ENCODE measurements at regions not wholly inside any gene's neighbourhood (a gene's known extent, or its start where the extent isn't known, plus 50 kb on each side); places are given as distances from the start of the nearest gene placed in this dataset.
"Not testable (repeated sequence)": the region's sequence is repeated elsewhere in the genome, so short reads cannot be mapped to it uniquely, and the experiment has no call there.

GRCh38 chr3:29152379-29152778 is 128.5 kb upstream of the RBMS3 start:
- no peak for DNase-seq

- no peak for DNase-seq
Measured at GRCh38 chr3:29153811-29154210, 127.1 kb upstream of the RBMS3 start.

GRCh38 chr3:29156086-29156715 is 124.7 kb upstream of the RBMS3 start:
- no peak for DNase-seq

DNA sequence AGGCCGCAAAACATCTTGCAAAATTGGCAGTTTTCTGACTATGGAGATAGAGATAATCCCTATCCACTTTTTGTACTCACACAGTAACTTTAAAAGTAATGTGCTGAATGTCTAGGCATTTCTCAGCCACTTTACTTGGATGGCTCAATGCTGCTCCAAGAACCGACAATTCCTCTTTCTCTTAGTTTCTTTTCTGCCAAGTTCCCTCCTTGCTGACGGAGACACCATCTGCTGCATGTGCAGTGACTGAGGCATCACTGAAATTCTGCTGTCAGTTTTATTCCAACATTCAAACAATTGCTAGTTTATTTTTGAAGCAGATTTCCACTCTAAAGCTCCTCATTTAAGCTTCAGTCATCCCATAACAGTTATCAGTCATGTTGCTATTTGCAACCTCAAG is 116.0 kb upstream of the RBMS3 start:
- no peak for DNase-seq

- no peak for DNase-seq
Measured at GRCh38 chr3:29167180-29167579, 113.7 kb upstream of the RBMS3 start.

- DNase-seq, result no peak
Measured at GRCh38 chr3:29168081-29168480, 112.8 kb upstream of the RBMS3 start.

- DNase-seq, result peak; percentile 39
Measured at GRCh38 chr3:29168696-29169095, 112.2 kb upstream of the RBMS3 start.

- no peak for DNase-seq
Measured at GRCh38 chr3:29169451-29169850, 111.4 kb upstream of the RBMS3 start.

DNA sequence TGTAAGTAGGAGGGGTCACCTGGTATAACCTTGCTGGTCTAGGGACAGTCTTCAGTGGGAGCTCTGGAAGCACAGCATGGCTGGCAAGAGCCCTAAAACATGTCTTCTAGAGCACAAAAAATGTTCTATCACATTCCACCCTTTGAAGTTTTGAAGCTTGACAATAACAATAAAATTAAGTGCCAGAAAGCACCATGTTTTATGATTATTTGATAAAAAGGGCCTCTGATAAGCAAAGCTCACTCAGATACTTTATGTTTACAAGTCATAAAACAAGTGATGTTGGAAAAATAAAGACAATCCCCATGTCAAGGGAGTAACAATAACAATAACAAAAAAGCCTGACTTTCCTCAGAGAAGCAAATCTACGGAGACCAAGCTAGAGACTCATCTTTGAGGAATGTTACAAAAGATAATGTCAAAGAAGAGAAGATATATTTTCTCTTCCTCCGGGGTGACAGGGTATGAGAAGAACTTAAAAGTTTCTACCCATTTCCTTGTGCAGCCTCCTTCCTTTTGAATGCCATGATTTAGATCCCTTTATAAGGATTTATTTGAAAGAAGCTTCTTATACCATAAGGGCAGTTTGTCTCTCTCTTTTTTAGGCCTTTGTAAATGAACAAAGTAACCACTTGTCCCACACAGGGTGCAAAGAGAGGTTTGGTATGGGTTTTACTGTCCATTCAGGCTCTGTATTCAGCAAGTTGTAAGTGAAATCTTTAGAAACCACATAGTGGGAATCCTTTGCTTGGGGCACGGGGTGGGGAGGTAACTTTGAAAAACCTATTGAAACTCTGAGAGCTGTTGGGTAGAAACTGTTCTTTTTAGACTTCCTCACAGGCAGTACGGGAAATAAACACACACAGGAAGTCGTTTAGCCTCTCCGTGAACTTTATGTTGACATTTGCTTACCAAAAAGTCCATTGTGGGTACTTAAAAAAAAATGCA is 109.6 kb upstream of the RBMS3 start:
- peak; percentile 78 for DNase-seq

- no peak for DNase-seq
Measured at GRCh38 chr3:29176501-29176900, 104.4 kb upstream of the RBMS3 start.

GRCh38 chr3:29178809-29179793 is 101.8 kb upstream of the RBMS3 start:
- DNase-seq, result no peak

DNA sequence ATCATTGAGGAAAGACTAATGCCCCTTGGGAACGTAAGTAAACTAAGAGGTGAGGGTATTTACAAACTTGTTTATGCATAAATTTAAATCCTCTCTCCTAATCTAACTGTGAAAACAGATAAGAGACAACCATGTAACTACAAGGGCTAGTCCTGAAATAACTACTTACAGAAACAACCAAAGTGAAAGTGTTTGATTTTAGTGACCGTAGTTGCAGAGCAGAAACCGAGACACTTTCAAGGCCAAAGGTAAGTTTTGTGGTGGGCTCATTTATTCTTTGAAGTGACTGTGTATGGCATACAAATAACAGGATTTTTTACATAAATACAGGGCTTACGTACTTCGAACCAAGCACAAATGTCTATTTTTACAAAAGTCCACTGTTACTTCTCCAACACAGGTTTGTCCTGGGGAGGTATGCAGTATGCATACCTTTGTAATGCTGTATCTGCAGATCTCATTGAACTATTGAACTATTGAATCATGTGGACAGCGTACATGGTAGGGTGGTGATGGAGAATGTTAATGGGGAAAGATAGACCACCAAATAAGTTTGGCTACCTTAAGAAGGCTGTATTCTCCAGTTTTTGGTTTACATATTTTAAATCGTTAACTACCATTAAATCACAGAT is 99.6 kb upstream of the RBMS3 start:
- DNase-seq, result no peak

- DNase-seq, result no peak
Measured at GRCh38 chr3:29181872-29182271, 99.0 kb upstream of the RBMS3 start.

DNA sequence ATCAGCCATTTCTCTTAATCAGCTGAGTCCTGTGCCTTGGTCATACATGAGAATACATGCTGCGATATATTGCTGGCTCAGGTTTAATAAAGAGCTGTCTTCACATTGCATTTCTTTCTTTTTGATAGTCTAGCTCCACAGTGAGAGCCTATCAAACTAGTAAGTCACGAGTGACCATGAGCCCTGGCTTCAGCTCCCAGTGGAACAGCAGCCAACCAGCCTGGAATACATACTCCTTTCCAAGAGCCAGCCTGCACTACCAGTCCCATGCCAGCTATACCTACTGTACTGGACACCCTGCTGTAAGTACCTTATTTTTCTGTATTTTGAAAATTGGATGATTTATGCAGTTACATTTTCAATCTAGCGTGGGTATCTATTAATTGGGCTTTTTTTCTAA is 98.0 kb upstream of the RBMS3 start:
- not testable (repeated sequence) for DNase-seq

- DNase-seq, result peak; percentile 86
Measured at GRCh38 chr3:29183346-29184087, 97.4 kb upstream of the RBMS3 start.

GRCh38 chr3:29185706-29186105 is 95.2 kb upstream of the RBMS3 start:
- no peak for DNase-seq

- peak; percentile 97 for DNase-seq
Measured at GRCh38 chr3:29186131-29186599, 94.7 kb upstream of the RBMS3 start.

DNA sequence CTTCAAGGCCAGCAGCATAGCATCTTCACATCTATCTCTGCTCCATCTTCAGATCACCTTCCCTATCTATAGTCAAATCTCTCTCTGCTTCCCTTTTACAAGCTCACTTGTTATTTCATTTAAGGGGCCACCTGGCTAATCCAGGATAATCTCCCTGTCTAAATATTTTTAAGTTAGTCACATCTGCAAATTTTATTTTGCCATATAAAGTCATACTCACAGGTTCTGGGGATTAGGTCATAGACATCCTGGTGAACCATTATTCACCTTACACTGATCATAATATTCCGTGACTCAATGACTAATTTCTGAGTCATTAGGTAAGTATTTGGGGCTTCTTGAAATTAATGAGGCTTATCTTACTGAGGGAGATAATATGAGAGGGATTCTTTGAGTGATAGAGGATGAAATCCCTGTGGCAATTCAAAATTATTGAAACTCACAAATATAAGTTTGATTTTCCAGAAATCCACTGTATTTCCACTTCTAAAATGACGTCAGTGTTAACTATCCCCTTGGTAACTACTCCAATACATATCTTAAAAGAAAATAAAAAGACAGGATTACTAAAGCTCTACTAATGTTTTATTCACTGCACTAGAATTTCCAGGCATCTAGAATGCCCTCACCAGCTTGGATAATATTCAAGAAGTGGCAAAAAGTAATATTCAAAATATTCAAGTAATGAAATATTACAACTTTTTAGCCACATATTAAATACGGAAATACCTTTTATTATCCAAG is 93.7 kb upstream of the RBMS3 start:
- DNase-seq, result peak; percentile 91

DNA sequence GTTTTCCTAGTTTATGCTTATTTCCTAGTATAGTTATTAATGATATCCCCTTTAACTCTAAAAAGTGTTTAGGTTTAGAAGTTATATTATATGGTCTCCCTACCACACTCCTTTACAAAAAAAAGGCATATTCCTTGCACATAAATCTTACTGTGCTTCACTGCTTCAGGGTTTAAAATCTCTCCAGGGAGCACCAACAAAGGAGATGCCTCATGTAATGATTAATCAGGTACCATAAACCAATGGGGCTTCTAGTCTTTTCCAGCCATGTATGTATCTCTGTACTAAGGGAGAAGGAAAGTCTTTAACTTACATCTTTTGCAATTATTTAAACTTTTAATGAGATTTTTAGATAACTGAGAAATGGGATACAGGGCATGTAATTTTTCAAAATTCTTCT is 91.5 kb upstream of the RBMS3 start:
- no peak for DNase-seq

GRCh38 chr3:29194139-29194538 is 86.7 kb upstream of the RBMS3 start:
- no peak for DNase-seq

DNA sequence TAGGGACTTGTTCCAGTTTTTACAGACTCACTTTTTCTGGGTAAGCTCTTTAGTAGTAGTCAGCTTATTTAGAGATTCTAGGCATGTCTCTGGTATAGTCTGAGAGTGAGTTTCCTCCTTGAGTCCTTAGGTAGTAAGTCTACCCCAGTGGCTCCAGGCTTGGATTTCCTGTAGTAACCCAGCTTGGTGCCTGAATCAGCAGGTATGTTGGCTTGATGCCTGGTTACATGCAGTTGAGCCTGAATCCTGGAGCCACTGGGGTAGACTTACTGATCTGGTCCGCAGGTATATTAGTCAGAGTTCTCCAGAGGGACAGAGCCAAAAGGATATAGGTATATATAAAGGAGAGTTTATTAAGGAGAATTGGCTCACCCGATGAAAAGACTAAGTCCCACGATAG is 85.8 kb upstream of the RBMS3 start:
- peak; percentile 13 for DNase-seq

Measured in EL (cell line).